ENCODE measurements at regions not wholly inside any gene's neighbourhood (a gene's known extent, or its start where the extent isn't known, plus 50 kb on each side); places are given as distances from the start of the nearest gene placed in this dataset.

GRCh38 chrX:97666890-97667289 lies 783.2 kb downstream of the RPA4 start:
- no peak for DNase-seq

DNA sequence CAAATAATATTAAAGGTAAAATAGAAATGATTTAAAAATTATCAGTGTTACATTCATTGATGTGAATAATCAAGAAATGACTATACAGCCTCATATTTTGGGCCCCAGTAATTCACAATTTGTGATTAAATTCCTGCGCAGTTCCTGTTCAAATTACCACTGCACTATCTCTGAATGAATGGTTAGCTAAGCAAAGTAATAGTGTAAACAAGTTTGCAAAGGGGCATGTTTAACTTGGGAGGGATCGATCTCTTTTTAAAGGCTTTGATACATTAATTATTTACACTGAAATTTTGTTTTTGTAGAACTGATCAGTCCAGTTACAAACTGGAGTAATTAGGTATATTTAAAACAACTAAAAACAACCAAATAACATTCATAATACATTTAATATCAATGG lies 784.4 kb downstream of the RPA4 start:
- no peak for DNase-seq

- DNase-seq: no peak
Observed at GRCh38 chrX:97672138-97672537, 788.4 kb downstream of the RPA4 start.

GRCh38 chrX:97672608-97673007 lies 788.9 kb downstream of the RPA4 start:
- no peak for DNase-seq

DNA sequence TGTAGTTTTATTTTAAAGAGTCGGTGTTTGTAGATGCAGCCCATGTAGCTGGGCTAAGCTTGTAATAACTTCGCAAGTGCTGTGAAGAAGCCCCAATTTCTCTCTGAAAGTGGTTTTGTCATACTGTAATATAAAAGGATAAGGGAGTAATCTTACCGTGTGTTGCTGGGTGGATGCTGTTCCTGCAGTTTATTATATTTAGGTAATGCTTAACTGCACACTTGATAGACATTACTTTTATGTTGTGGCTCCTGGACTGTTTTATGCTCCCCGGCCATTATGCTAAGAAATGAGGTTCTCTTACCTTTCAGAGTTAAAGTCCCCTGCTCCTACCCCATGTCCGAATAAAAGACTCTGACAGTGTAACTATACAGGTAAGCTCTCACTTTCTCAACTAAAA lies 789.4 kb downstream of the RPA4 start:
- DNase-seq: no peak

- no peak for DNase-seq
Observed at GRCh38 chrX:97682991-97683840, 799.5 kb downstream of the RPA4 start.

GRCh38 chrX:97685753-97686152 lies 802.0 kb downstream of the RPA4 start:
- no peak for DNase-seq

DNA sequence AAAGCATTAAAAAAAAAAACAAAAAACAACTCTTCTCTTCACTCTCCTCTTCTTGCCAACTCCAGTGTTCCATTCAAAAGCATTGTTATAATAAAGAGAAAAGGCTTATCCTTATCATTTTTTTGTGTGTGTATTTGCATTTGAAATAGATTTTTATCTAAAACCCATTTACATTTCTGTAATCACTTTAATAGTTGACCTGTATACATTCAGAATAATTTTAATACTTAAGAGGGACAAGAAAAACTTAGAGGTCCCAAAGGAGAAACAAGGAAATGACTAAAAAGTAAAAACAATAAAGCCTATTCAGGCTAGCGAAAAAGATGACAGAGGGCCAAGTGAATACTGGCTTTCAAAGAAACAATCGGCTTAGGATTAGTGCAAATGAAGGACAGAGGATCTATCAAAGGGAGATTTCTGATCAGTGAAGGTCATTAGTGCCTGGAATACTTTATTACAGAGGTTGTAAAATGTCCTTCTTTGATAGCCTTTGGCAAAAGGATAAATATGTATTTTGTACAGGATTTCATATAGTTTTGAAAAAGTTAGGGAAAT lies 808.3 kb downstream of the RPA4 start:
- DNase-seq: no peak

DNA sequence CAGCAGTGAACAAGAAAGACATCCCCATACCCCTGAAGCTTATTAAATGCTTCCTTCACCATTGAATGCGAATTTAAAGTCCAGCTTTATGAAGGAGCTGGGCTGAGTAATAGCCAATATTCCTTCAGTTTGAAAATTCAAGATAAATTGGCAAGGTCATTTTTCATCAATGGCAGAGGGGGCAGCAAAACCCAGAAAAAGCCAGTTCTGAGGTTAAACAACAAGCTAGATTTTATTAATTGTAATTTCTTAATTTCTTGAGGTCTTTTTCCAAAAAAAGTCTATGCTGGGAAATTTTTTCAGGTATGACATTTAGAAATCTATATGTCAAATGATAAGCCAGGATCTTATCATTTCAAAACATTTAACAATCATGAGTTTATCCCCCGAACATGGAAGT lies 808.9 kb downstream of the RPA4 start:
- no peak for DNase-seq

DNA sequence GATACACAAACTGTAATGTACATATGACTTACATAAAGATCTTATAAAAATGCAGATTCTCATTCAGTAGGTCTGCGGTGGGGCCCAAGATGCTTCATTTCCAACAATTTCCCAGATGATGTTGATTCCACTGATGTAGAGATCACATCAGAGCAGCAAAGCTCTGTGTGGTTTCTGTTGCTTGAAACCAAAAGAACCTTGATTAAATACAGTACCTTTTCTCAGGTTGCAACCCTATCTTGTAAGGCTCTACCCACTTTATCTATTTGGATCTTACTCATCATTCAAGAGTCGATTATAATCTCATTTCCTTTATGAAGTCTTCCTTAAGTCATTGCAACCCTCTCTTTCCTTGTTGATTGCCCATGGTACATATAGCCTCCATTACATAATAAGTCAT lies 816.8 kb downstream of the RPA4 start:
- no peak for DNase-seq

GRCh38 chrX:97704474-97704873 lies 820.8 kb downstream of the RPA4 start:
- DNase-seq: no peak

- DNase-seq: no peak
Observed at GRCh38 chrX:97704881-97705280, 821.2 kb downstream of the RPA4 start.

DNA sequence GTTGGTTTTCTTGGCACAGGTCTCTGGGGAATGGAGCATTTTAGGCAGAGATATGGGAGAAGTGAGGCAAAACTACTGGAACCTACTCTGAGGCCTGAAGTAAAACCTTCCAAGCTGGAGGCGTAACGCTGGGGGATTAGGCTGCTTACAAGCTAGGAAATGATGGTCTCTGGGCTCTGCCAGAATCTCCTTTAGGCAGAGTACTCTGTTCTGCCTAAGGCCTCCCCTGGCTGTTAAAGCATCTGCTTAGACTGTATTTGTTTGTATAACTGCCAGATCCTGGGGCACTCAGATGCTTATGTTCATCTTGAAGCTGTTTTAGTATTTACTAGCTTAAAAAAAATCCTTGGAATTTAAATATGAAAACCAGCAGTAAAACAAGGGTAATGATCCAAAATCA lies 822.2 kb downstream of the RPA4 start:
- DNase-seq: no peak

- DNase-seq: no peak
Observed at GRCh38 chrX:97714072-97714471, 830.4 kb downstream of the RPA4 start.

- no peak for DNase-seq
Observed at GRCh38 chrX:97728215-97728614, 844.5 kb downstream of the RPA4 start.

DNA sequence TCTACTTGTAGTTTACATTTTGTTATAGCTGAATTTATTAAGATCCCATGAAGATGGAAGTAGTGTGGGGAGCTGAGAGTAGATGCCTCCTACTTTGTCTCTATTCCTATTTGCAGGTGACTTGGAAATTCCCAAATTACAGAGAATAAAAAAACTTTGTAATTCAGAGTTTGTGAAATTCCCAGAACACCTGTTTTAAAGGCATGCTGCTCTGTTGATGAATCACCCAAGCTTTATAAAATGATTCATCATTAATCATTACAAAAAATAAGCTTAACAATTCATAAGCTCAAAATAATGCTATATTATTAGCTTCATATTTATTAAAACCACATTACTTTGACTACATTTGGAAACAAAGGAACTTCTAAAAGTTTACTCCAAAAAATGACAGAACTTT lies 856.3 kb downstream of the RPA4 start:
- DNase-seq: no peak

DNA sequence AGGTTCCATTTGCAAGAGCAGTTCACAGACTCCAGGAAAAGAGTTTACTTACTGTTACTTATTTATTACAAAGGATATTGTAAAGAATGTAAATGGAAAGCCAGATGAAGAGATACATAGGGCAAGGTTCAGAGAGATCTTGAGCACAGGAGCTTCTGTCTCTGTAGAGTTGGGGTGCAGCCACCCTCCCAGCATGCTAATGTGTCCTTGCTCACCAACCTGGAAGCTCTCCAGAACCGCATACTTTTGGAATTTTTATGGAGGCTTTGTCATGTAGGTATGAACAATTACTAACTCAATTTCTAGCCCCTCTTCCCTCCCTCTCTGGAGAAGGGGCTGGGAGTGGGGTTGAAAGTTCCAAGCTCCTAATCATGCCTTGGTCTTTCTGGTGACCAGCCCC lies 857.2 kb downstream of the RPA4 start:
- DNase-seq: no peak

GRCh38 chrX:97743014-97743413 lies 859.3 kb downstream of the RPA4 start:
- DNase-seq: no peak

- DNase-seq: no peak
Observed at GRCh38 chrX:97747346-97747745, 863.6 kb downstream of the RPA4 start.

GRCh38 chrX:97751016-97751415 lies 867.3 kb downstream of the RPA4 start:
- no peak for DNase-seq

GRCh38 chrX:97751735-97752134 lies 868.0 kb downstream of the RPA4 start:
- no peak for DNase-seq

- no peak for DNase-seq
Observed at GRCh38 chrX:97756879-97757278, 873.2 kb downstream of the RPA4 start.

GRCh38 chrX:97763391-97763790 lies 879.7 kb downstream of the RPA4 start:
- DNase-seq: no peak

Measured in nucleus accumbens (tissue), 56 donors.